ENCODE measurements at regions not wholly inside any gene's neighbourhood (a gene's known extent, or its start where the extent isn't known, plus 50 kb on each side); places are given as distances from the start of the nearest gene placed in this dataset.
A peak's percentile ranks its signal among the peaks of the same experiment; 100 is the strongest.

DNA sequence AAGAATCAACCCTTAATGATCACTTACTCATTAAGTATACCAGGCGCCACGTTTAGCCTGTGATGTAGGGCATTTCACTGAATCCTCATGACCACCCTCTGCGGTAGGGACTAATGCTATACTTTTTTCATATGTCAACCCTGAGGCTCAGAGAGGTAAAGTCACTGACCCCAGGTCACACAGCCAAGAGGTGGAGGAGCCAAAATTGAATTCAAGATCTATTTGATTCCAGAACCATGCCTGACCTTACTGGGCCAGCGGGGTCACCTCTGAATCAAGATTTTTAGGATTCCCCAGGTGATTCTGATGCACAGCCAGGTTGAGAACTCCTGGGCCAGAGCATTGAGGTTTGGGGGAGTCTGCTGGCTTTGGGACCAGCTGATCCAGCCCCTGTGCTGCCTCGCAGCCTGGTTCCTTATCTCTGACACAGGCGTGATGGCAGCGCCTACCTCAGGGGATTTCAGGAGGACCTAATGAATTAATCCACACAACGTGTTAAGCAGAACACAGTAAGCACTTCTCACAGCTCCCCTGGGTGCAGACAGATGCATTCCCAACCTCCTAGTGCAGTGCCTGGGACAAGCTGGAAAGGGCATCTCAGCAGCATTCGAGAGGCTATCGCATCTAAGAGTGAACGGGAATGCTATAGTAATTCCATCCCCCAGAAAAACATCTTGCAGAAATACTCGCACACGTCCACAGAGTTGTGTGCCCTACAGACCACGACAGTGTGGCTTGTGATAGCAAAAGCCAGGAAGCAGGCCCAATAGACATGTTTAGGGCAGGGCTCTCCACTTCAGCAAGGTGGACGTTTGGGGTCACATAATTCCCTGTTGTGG is 101.4 kb upstream of the PTPN1 start:
- no peak for DNase-seq

- peak; percentile 50 for DNase-seq
Observed at GRCh38 chr20:50409495-50409894, 100.7 kb upstream of the PTPN1 start.

DNA sequence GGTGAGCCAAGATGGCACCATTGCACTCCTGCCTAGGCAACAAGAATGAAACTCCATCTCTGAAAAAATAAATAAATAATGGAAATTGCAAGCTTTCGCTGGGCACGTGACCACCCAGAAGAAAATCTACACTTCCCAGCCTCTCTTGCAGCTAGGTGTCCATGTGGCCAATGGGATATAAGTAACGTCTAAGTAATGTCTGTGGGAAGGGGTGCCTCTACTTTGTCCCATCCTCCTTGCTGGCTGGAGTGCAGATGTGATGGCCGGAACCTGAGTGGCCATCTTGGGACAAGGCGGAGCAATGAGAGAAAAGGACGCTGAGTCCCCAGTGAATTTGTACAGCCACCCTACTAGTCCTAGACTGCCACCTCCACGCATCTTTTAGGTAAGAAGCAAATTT is 99.8 kb upstream of the PTPN1 start:
- no peak for DNase-seq

- DNase-seq = no peak
Observed at GRCh38 chr20:50412069-50412468, 98.1 kb upstream of the PTPN1 start.

GRCh38 chr20:50412499-50412898 is 97.7 kb upstream of the PTPN1 start:
- DNase-seq = no peak

- no peak for DNase-seq
Observed at GRCh38 chr20:50413088-50413500, 97.1 kb upstream of the PTPN1 start.

DNA sequence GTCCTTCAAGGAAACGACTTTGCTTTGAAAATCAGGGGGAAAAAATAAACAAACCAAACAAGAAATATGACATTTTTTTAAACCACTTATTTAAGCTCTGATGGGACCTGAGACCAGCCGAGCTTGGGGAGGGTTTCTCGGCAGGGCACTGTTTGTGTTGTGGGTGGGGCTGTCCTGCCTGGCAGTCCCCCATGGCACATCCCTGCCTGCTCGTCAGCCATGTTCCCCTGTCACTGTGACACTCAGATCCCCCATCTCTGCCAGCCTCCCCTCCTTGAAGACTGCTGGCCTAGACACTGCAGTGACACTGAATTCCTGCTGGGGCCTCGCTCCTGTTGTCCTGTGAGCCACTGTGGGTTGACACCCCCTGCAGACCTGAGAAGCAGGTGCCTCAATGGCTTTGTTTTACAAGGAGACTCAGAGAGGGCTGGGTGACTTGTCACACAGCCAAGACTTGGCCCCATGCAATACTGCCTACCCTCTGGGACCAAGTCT is 95.1 kb upstream of the PTPN1 start:
- DNase-seq = no peak

DNA sequence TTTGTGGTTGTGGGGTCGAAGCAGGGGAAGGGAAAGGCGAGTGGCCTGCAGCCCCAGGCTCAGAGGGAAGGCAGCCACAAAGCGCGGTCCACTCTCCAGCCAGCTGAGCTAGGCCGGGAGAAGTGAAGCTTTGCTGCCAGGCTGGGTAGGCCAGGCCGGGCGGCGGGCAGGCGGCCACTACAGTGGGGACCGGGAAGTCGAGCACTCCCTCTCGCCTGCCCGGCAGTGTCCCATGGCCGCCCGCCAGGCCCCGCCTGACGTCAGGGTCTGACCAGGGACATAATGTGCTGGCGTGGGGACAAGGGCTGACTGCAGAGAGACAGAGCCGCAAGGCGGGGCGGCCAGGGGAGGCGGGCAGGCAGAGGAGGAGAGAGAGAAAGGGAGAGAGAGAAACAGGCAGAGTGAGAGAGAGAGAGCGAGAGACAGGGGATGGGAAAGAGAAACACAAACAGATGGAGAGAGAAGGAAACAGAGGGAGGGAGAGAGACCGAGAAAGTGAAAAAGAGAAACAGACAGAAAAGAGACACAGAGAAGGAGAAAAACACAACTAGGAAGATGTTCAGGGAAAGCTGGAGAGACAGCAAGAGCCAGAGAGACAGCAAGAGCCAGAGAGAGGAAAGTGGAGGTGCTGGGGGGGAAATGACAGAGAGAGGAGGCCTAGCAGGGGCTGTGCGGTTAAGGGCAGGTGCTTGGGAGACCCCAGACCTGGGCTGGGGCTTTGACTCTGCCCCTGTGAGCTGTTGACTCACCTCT is 94.5 kb upstream of the PTPN1 start:
- peak; percentile 95 for DNase-seq

DNA sequence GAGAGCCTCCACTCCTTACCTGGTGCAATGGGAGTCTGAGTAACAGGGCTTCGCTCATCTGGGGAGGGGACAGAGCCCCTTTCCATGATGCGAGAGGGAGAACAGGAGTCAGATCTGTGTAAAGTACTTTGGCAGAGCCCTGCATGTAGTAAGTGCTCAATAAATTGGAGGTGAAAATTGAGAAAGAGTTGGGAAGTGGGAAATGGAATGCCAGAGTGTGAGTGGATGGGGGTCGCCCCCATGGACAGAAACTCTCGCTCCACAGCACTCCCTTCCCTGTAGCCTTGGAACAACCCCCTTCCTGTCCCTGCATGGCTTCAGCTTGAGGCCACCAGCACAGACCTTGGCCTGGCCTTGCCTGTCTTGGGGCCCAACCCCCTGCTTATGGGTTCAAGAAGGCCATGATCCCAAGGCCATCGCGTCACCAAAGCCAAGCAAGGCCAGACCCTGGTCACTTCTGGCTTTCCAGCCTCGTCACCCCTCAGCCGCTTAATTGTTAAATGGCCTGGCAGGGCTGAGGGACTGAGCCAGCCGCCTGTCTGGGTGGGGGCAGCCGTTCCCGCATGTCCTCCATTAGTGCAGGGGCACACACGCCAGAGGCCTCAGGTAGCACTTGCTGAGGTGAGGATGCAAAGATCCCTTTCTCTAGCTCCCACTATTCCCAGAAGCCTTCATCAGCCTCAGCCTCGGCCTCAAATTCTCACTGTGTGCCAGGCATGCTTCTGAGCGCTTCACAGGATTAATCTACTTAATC is 93.7 kb upstream of the PTPN1 start:
- DNase-seq = no peak

GRCh38 chr20:50417023-50417329 is 93.2 kb upstream of the PTPN1 start:
- no peak for DNase-seq

DNA sequence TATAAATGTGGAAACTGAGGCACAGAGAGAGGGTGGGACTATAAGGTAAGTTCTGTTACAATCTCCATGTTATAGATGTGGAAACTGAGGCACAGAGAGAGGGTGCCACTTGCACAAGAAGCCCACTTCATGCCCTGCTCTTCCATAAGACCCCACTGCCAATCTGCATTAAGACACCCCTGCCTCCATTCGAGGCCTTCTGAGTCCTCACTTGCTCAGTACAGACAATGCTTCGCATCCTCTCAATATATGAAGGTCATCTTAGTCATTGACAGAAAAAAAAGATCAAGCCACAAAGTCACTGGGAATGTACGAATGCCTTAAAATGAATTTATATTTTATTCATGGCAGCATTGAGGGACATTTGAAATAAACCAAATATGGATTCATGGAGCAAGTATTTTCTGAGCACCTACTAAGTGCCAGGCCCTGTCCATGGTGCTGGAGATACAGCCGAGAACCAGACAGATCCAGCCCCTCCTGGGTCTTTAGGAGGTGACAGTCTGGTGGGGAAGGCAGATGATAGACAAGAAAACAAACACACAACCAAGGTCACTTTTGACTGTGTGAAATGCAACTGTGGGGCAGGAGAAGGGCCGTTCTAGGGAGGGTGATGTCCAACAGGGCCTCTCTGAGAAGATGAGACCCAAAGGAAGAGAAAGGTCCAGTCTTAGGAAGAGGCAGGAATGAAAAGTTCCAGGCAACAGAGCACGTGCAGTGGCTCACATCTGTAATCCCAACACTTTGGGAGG is 92.5 kb upstream of the PTPN1 start:
- no peak for DNase-seq

DNA sequence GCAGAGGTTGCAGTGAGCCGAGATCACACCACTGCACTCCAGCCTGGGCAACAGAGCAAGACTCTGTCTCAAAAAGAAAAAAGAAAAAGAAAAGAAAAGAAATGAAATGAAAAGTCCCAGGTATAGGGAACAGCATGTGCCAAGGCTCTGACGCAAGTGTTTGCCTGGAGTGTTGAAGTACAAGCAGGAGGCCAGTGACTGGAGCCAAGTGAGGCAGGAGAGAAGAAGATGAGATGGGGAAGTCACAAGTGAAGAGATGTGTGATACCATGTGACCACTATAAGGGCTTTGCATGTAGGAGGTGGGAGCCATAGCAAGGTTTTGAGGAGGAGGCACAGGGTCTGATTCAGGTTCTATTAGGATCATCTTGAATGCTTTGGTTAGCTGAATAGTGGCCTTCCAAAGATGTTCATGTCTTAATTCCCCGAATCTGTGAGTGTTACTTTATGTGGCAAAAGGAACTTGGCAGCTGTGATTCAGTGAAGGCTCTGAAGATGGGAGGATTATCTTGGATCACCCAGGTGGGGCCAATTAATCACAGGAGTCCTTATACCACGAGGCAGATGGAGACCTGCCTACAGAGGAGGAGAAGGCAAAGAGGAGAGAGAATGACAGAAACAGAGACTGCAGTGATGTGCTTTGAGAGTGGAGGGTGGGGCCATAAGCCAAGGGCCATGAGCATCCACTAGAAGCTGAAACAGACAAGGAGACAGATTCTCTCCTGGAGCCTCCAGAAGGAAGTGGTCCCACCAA is 91.1 kb upstream of the PTPN1 start:
- DNase-seq = no peak

DNA sequence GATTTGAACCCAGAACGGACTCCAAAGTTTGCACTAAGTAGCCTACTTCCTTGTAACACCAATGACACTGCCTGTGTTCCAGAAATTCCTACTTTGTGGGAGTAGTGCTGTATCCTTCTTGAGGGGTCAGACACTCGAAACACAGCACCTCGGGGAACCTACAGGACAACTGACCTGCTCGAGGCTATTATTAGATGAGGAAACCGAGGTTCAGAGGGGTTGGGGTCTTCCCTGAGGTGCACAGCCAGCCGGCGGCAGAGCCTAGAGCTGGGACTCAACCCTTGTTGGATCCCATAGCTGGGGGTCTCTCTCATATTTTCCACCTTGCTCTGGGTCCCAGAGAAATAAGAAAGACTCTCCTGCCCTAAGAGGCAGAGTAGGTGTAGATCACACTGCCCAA is 89.8 kb upstream of the PTPN1 start:
- no peak for DNase-seq

- DNase-seq = no peak
Observed at GRCh38 chr20:50421356-50422340, 88.5 kb upstream of the PTPN1 start.

DNA sequence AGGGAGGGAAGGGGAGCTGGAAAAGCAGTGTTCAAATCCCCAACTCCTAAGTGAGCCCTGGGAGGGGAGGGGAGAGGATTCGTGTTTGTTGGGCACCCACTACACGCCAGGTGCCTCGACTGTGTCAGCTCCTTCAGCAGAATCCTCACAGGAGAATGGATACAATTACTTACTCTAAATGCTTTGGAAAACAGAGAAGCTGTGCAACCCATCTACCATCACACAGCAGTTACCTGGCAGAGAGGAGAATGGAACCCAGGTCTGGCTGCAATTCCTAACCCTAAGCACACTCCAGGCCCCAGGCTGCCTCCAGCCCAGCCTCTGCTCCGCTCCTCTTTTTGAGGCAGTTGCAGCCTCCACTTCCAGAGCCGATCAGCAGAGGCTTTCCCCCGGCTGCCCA is 86.4 kb upstream of the PTPN1 start:
- DNase-seq = no peak

DNA sequence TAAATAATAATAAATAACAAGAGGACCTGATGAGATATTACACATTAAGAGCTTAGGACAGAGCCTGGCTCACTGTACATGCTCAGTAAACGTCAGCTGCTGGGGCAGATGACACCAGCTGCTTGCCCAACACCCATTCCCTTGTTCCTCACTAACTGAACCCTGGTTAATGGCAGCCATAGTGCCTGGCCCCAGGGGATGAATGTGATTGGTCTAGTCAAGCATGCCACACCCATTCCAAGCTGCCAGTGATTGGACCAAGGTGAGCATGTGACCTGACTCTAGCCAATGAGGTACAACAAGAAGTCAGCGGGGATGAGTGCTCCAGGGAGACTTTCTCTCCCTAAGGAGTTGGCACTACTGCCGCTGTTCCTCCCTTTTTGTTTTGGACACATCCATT is 85.1 kb upstream of the PTPN1 start:
- no peak for DNase-seq

DNA sequence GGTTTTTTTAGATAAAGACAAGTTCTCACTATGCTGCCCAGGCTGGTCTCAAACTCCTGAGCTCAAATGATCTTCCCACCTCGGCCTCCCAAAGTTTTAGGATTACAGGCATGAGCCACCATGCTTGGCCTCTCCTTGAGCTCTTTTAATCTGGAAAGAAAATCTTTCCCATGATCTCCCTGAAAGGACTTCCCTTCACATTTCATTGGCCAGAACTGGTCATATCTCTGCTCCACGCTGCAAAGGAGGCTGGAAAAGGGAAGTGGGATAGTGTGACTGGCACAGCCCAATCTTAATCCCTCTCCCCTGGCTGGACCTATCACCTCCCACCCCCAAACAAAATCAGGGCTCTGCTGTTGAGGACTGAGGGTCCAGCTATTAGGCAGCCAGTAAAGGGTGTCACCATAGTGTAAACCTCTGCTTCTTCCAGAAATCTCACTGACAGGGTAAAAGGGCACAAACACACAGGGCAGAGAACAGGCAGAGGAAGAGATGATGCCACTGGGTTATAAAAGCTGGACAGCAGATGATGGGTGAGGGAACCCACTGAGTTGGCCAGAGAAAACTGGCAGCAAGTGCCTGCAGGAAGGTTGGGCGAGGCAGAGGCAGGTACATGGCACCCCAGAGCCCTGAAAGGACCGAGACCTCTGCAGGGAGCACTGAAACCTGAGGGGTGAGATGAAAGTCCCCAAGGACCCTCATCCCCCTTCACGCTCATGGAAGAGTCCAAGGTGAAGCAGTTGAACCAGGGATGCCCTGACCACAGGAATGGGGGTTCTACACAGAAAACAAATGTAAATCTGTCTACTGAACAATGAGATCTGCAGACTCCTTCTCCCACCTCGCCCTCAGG is 83.1 kb upstream of the PTPN1 start:
- DNase-seq = no peak

GRCh38 chr20:50427719-50428083 is 82.5 kb upstream of the PTPN1 start:
- no peak for DNase-seq

DNA sequence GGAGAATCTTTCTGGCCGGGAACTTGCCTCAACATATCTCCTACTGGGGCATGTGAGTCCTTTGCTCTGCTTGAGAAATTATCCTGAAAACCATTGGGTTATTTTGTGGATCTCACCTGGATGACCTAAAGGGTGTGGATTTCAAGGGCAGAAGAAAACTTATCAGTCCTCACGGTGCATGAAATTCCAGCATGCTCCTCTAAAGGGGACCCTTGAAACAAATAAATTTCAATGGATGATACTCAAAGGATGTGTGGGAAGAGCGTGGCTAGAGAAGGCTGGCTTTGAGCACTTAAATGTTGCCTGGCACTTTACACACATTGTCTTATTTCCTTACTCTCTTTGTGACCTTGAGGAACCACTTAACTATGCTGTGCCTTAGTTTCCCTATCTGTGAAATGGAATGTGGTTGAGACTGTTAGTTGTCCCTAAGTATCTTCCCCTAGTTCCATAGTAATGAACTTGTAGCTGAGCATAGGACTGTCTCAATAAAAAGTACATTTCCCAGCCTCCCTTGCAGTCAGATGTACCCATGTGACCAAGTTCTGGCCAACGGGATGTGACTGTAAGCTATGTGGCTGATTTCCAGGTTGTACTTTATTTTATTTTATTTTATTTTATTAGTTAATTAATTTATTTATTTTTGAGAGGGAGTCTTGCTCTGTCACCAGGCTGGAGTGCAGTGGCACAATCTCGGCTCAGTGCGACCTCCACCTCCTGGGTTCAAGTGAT is 81.9 kb upstream of the PTPN1 start:
- no peak for DNase-seq
